ENCODE measurements at regions not wholly inside any gene's neighbourhood (a gene's known extent, or its start where the extent isn't known, plus 50 kb on each side); places are given as distances from the start of the nearest gene placed in this dataset.

GRCh38 chr6:134431421-134431859 is 113.5 kb upstream of the SGK1 start:
- TF ChIP-seq, protein P1, sequence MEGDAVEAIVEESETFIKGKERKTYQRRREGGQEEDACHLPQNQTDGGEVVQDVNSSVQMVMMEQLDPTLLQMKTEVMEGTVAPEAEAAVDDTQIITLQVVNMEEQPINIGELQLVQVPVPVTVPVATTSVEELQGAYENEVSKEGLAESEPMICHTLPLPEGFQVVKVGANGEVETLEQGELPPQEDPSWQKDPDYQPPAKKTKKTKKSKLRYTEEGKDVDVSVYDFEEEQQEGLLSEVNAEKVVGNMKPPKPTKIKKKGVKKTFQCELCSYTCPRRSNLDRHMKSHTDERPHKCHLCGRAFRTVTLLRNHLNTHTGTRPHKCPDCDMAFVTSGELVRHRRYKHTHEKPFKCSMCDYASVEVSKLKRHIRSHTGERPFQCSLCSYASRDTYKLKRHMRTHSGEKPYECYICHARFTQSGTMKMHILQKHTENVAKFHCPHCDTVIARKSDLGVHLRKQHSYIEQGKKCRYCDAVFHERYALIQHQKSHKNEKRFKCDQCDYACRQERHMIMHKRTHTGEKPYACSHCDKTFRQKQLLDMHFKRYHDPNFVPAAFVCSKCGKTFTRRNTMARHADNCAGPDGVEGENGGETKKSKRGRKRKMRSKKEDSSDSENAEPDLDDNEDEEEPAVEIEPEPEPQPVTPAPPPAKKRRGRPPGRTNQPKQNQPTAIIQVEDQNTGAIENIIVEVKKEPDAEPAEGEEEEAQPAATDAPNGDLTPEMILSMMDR (conservative IDR thresholded peaks at IDR 0.05), result no peak
- Histone ChIP-seq H3K9me3 (ENCODE audit: insufficient read depth, low read depth) (no peaks in the 10 kb centered on the region), H3K4me1 (replicated peaks; ENCODE audit: insufficient read depth) (peaks cover 12% of the 10 kb centered on the region), H3F3A (ENCODE audit: insufficient read depth, low read depth) (peaks cover 8% of the 10 kb centered on the region), H3K79me2 (ENCODE audit: low read depth) (no peaks in the 10 kb centered on the region), H3K27ac (no peak overlapping the region), H3K4me3 (no peak overlapping the region), H3K4me2 (no peak overlapping the region), H4K20me1 (ENCODE audit: insufficient read depth) (no peaks in the 10 kb centered on the region), H2AFZ (no peak overlapping the region), H3K27me3 (ENCODE audit: insufficient read depth, low read depth) (no peaks in the 10 kb centered on the region), H3K9me2 (ENCODE audit: insufficient read depth) (no peaks in the 10 kb centered on the region; the same call in 1 of the 2 replicates), H3K36me3 (ENCODE audit: low read depth) (no peaks in the 10 kb centered on the region)
- intact Hi-C loops (cut with micrococcal nuclease; ENCODE audit: unreplicated experiment), result no loop called here
- POLR2A ChIA-PET (ENCODE audit: unreplicated experiment), result no interaction called here
- BruUV-seq (replicated peaks), result no TSS peak
- no peak for DNase-seq
- CTCF ChIA-PET, result no interaction called here

DNA sequence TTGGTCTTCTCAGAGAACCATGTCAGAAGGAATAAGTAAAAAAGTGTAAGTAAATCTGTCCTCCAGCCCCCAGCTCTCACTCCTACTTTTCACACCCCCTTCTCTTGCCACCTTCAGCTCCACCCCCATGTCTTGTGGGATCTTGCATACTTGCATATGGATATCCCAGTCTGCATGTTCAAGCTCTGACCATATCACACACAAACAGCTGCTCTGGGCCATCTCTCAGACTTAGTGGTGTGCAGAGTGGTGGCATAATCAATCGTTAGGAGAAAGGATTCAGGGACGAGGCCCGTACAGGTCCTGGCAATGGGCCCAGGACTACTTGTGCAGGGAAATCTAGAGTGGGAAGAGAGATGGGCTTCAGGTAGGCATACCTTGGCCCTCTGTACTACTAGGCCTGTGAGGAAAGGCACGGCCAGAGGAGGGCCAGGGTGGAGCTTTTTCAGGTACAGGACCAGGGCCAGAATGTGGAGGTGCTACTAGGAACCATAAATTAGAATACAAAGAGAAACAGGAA is 112.0 kb upstream of the SGK1 start:
- H3K36me3 ChIP-seq (ENCODE audit: low read depth), result no peaks in the 10 kb centered on the region
- H3K9me3 ChIP-seq (ENCODE audit: insufficient read depth, low read depth), result no peaks in the 10 kb centered on the region
- H3K4me3 ChIP-seq, result no peak overlapping the region
- peaks cover 11% of the 10 kb centered on the region for H3K4me1 ChIP-seq (replicated peaks; ENCODE audit: insufficient read depth)
- BruUV-seq (replicated peaks), result no TSS peak
- no peak overlapping the region for H3K4me2 ChIP-seq
- no peaks in the 10 kb centered on the region for H4K20me1 ChIP-seq (ENCODE audit: insufficient read depth)
- peaks cover 8% of the 10 kb centered on the region; the same call in 1 of the 2 replicates for H3F3A ChIP-seq (ENCODE audit: insufficient read depth, low read depth)
- no peak for TF ChIP-seq EZH2 (IDR thresholded peaks at IDR 0.05; ENCODE audit: low read depth)
- TF ChIP-seq, protein P1 (conservative IDR thresholded peaks at IDR 0.05), result no peak
- H3K79me2 ChIP-seq (ENCODE audit: low read depth), result no peaks in the 10 kb centered on the region
- no peaks in the 10 kb centered on the region; the same call in 1 of the 2 replicates for H3K9me2 ChIP-seq (ENCODE audit: insufficient read depth)
- intact Hi-C loops (cut with micrococcal nuclease; ENCODE audit: unreplicated experiment), result no loop called here
- H3K27me3 ChIP-seq (ENCODE audit: insufficient read depth, low read depth), result no peaks in the 10 kb centered on the region
- no peak overlapping the region for H2AFZ ChIP-seq
- no peak for DNase-seq
- POLR2A ChIA-PET (ENCODE audit: unreplicated experiment), result no interaction called here
- H3K27ac ChIP-seq, result no peak overlapping the region
- CTCF ChIA-PET, result no interaction called here

- H3K4me2 ChIP-seq, result no peak overlapping the region
- no peak overlapping the region for H3K4me3 ChIP-seq
- no peak overlapping the region for H3K27ac ChIP-seq
- POLR2A ChIA-PET (ENCODE audit: unreplicated experiment), result no interaction called here
- peaks cover 33% of the 10 kb centered on the region for H3K4me1 ChIP-seq (replicated peaks; ENCODE audit: insufficient read depth)
- H3F3A ChIP-seq (ENCODE audit: insufficient read depth, low read depth), result peaks cover 20% of the 10 kb centered on the region; the same call in 1 of the 2 replicates
- DNase-seq, result no peak
- H3K79me2 ChIP-seq (ENCODE audit: low read depth), result no peaks in the 10 kb centered on the region
- no peaks in the 10 kb centered on the region for H3K27me3 ChIP-seq (ENCODE audit: insufficient read depth, low read depth)
- BruUV-seq (replicated peaks), result no TSS peak
- intact Hi-C loops (cut with micrococcal nuclease; ENCODE audit: unreplicated experiment), result no loop called here
- CTCF ChIA-PET, result no interaction called here
- no peak overlapping the region for H2AFZ ChIP-seq
- H3K36me3 ChIP-seq (ENCODE audit: low read depth), result no peaks in the 10 kb centered on the region
- no peaks in the 10 kb centered on the region; the same call in 1 of the 2 replicates for H3K9me2 ChIP-seq (ENCODE audit: insufficient read depth)
- TF ChIP-seq, protein P1 (conservative IDR thresholded peaks at IDR 0.05), result no peak
- TF ChIP-seq EZH2 (IDR thresholded peaks at IDR 0.05; ENCODE audit: low read depth), result no peak
- H4K20me1 ChIP-seq (ENCODE audit: insufficient read depth), result no peaks in the 10 kb centered on the region
- H3K9me3 ChIP-seq (ENCODE audit: insufficient read depth, low read depth), result no peaks in the 10 kb centered on the region
Observed at GRCh38 chr6:134427721-134428120, 109.8 kb upstream of the SGK1 start.
